HG03439 (cell line): ENCODE measurements at regions not wholly inside any gene's neighbourhood (a gene's known extent, or its start where the extent isn't known, plus 50 kb on each side); places are given as distances from the start of the nearest gene placed in this dataset.

Experiments
- ATAC-seq: cut with Tn5 transposase; IDR thresholded peaks from one replicate; pipeline ENCODE4 v1.9.1; 2021; ENCODE audit warnings: mild to moderate bottlenecking, moderate library complexity; ENCODE audit not compliant: unreplicated experiment

- no peak for ATAC-seq
These were observed 153.0 kb upstream of the CAND1 start for GRCh38 chr12:67116134-67116533.

- ATAC-seq, result no peak
These were observed 146.6 kb upstream of the CAND1 start for GRCh38 chr12:67122584-67122983.

- no peak for ATAC-seq
These were observed 131.9 kb upstream of the CAND1 start for GRCh38 chr12:67137256-67137655.

- ATAC-seq, result no peak
These were observed 127.7 kb upstream of the CAND1 start for GRCh38 chr12:67141296-67142018.

- no peak for ATAC-seq
These were observed 123.5 kb upstream of the CAND1 start for GRCh38 chr12:67145692-67146091.

GRCh38 chr12:67147030-67147429, 122.1 kb upstream of the CAND1 start:
- ATAC-seq, result no peak

- no peak for ATAC-seq
These were observed 121.7 kb upstream of the CAND1 start for GRCh38 chr12:67147447-67147846.

GRCh38 chr12:67148265-67148664, 120.9 kb upstream of the CAND1 start:
- no peak for ATAC-seq

- no peak for ATAC-seq
These were observed 117.3 kb upstream of the CAND1 start for GRCh38 chr12:67151886-67152285.

- no peak for ATAC-seq
These were observed 116.7 kb upstream of the CAND1 start for GRCh38 chr12:67152451-67152850.

GRCh38 chr12:67154901-67155300, 114.3 kb upstream of the CAND1 start:
- no peak for ATAC-seq

GRCh38 chr12:67155863-67156262, 113.3 kb upstream of the CAND1 start:
- ATAC-seq, result no peak

- ATAC-seq, result no peak
These were observed 107.7 kb upstream of the CAND1 start for GRCh38 chr12:67161322-67161918.

GRCh38 chr12:67173258-67173657, 95.9 kb upstream of the CAND1 start:
- no peak for ATAC-seq

GRCh38 chr12:67182551-67182950, 86.6 kb upstream of the CAND1 start:
- ATAC-seq, result no peak

GRCh38 chr12:67193704-67194103, 75.5 kb upstream of the CAND1 start:
- ATAC-seq, result no peak

GRCh38 chr12:67200386-67200785, 68.8 kb upstream of the CAND1 start:
- ATAC-seq, result no peak

GRCh38 chr12:67202011-67202677, 67.0 kb upstream of the CAND1 start:
- ATAC-seq, result peak; percentile 23

GRCh38 chr12:67202678-67203012, 66.5 kb upstream of the CAND1 start:
- ATAC-seq, result peak; percentile 96

GRCh38 chr12:67208281-67209067, 60.7 kb upstream of the CAND1 start:
- no peak for ATAC-seq

GRCh38 chr12:67211029-67211428, 58.1 kb upstream of the CAND1 start:
- ATAC-seq, result no peak

GRCh38 chr12:67211494-67211893, 57.7 kb upstream of the CAND1 start:
- no peak for ATAC-seq
